ENCODE measurements at regions not wholly inside any gene's neighbourhood (a gene's known extent, or its start where the extent isn't known, plus 50 kb on each side); places are given as distances from the start of the nearest gene placed in this dataset.

- H3K4me3 ChIP-seq: no peak overlapping the region
- DNase-seq (ENCODE audit: low spot score): peak; percentile 4
- H3K36me3 ChIP-seq: no peaks in the 10 kb centered on the region
- no peak overlapping the region for H3K4me2 ChIP-seq
- H4K20me1 ChIP-seq (ENCODE audit: low read depth): no peaks in the 10 kb centered on the region
- no peaks in the 10 kb centered on the region for H3K27me3 Mint-ChIP-seq (ENCODE audit: insufficient read depth, low read depth)
- peaks cover 7% of the 10 kb centered on the region for H3K4me1 Mint-ChIP-seq
- H3K27ac ChIP-seq: no peak overlapping the region
- TF ChIP-seq EZH2phosphoT487 (IDR thresholded peaks at IDR 0.05) (no peak), CTCF (IDR thresholded peaks at IDR 0.05) (no peak), EZH2 (IDR thresholded peaks at IDR 0.05) (no peak)
- H3K27ac Mint-ChIP-seq: no peak overlapping the region
- H3K4me3 Mint-ChIP-seq: no peak overlapping the region
- H3K27me3 ChIP-seq: no peaks in the 10 kb centered on the region
- no peaks in the 10 kb centered on the region for H3K36me3 Mint-ChIP-seq
- no peak overlapping the region for H3K9ac ChIP-seq
- H3K9me3 ChIP-seq (ENCODE audit: low read depth): no peaks in the 10 kb centered on the region
- peaks cover 10% of the 10 kb centered on the region for H3F3A ChIP-seq (ENCODE audit: low read depth)
- no peaks in the 10 kb centered on the region for H3K79me2 ChIP-seq (ENCODE audit: low read depth)
- no peaks in the 10 kb centered on the region for H3K9me3 Mint-ChIP-seq
- peaks cover 19% of the 10 kb centered on the region for H3K4me1 ChIP-seq
- H2AFZ ChIP-seq (replicated peaks): peak overlapping the region; percentile 21
Measured at GRCh38 chr2:5121121-5121520, 571.1 kb upstream of the SOX11 start.

- Histone ChIP-seq H3K4me3 (no peak overlapping the region), H3K79me2 (ENCODE audit: low read depth) (no peaks in the 10 kb centered on the region), H3K9ac (no peak overlapping the region), H3F3A (ENCODE audit: low read depth) (peaks cover 10% of the 10 kb centered on the region), H4K20me1 (ENCODE audit: low read depth) (no peaks in the 10 kb centered on the region), H3K4me1 (peaks cover 20% of the 10 kb centered on the region), H2AFZ (replicated peaks) (peak overlapping the region; percentile 21), H3K36me3 (no peaks in the 10 kb centered on the region), H3K27ac (no peak overlapping the region), H3K9me3 (ENCODE audit: low read depth) (no peaks in the 10 kb centered on the region), H3K27me3 (no peaks in the 10 kb centered on the region), H3K4me2 (no peak overlapping the region)
- H3K9me3 Mint-ChIP-seq: no peaks in the 10 kb centered on the region
- peaks cover 7% of the 10 kb centered on the region for H3K4me1 Mint-ChIP-seq
- H3K36me3 Mint-ChIP-seq: no peaks in the 10 kb centered on the region
- peak; percentile 57 for DNase-seq (ENCODE audit: low spot score)
- H3K4me3 Mint-ChIP-seq: no peak overlapping the region
- no peak overlapping the region for H3K27ac Mint-ChIP-seq
- H3K27me3 Mint-ChIP-seq (ENCODE audit: insufficient read depth, low read depth): no peaks in the 10 kb centered on the region
- peak; percentile 39 for TF ChIP-seq CTCF (IDR thresholded peaks at IDR 0.05)
- TF ChIP-seq EZH2phosphoT487 (IDR thresholded peaks at IDR 0.05): no peak
Measured at GRCh38 chr2:5121642-5122041, 570.5 kb upstream of the SOX11 start.

- Histone ChIP-seq H3K27ac (no peak overlapping the region), H3K4me2 (no peak overlapping the region), H3K4me3 (no peak overlapping the region), H3K9me3 (ENCODE audit: low read depth) (no peaks in the 10 kb centered on the region), H3F3A (ENCODE audit: low read depth) (peaks cover 10% of the 10 kb centered on the region), H3K27me3 (no peaks in the 10 kb centered on the region), H4K20me1 (ENCODE audit: low read depth) (no peaks in the 10 kb centered on the region), H3K36me3 (no peaks in the 10 kb centered on the region), H3K4me1 (peaks cover 20% of the 10 kb centered on the region), H2AFZ (replicated peaks) (no peak overlapping the region), H3K79me2 (ENCODE audit: low read depth) (no peaks in the 10 kb centered on the region), H3K9ac (no peak overlapping the region)
- Mint-ChIP-seq H3K36me3 (no peaks in the 10 kb centered on the region), H3K27ac (no peak overlapping the region), H3K27me3 (ENCODE audit: insufficient read depth, low read depth) (no peaks in the 10 kb centered on the region), H3K4me3 (no peak overlapping the region), H3K9me3 (no peaks in the 10 kb centered on the region), H3K4me1 (peaks cover 7% of the 10 kb centered on the region)
- TF ChIP-seq EZH2 (IDR thresholded peaks at IDR 0.05) (no peak), CTCF (IDR thresholded peaks at IDR 0.05) (no peak), EZH2phosphoT487 (IDR thresholded peaks at IDR 0.05) (no peak)
- DNase-seq (ENCODE audit: low spot score): no peak
Measured at GRCh38 chr2:5123582-5124196, 568.5 kb upstream of the SOX11 start.

Data from neural progenitor cell (in vitro differentiated cells).